ENCODE measurements at regions not wholly inside any gene's neighbourhood (a gene's known extent, or its start where the extent isn't known, plus 50 kb on each side); places are given as distances from the start of the nearest gene placed in this dataset.
A peak's percentile ranks its signal among the peaks of the same experiment; 100 is the strongest.
"Not testable (repeated sequence)": the region's sequence is repeated elsewhere in the genome, so short reads cannot be mapped to it uniquely, and the experiment has no call there.

DNA sequence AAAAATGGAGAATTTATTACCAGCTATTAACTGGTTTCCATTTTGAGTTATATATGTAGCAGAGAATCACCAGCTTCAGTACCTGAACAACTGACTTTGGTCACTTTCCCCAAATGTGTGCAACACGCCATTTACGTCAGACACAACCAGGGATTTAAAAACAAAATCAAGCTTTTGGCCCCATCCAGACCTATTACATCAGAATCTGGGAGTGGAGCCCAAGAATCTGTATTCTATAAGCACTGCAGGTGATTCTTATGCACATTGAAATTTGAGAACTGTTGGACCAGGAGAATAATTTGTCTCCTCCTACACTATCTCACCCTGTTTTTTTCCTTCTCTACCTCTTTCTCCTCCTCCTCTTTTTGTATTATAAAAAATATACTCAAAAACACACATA lies 295.9 kb downstream of the PRELID2 start:
- TF ChIP-seq, protein P1, sequence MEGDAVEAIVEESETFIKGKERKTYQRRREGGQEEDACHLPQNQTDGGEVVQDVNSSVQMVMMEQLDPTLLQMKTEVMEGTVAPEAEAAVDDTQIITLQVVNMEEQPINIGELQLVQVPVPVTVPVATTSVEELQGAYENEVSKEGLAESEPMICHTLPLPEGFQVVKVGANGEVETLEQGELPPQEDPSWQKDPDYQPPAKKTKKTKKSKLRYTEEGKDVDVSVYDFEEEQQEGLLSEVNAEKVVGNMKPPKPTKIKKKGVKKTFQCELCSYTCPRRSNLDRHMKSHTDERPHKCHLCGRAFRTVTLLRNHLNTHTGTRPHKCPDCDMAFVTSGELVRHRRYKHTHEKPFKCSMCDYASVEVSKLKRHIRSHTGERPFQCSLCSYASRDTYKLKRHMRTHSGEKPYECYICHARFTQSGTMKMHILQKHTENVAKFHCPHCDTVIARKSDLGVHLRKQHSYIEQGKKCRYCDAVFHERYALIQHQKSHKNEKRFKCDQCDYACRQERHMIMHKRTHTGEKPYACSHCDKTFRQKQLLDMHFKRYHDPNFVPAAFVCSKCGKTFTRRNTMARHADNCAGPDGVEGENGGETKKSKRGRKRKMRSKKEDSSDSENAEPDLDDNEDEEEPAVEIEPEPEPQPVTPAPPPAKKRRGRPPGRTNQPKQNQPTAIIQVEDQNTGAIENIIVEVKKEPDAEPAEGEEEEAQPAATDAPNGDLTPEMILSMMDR (conservative IDR thresholded peaks at IDR 0.05; ENCODE audit: low read depth, low read length) = no peak
- no peak overlapping the region for H3K4me3 ChIP-seq (ENCODE audit: low read depth, low read length)
- no peak for DNase-seq (ENCODE audit: low read depth)

DNA sequence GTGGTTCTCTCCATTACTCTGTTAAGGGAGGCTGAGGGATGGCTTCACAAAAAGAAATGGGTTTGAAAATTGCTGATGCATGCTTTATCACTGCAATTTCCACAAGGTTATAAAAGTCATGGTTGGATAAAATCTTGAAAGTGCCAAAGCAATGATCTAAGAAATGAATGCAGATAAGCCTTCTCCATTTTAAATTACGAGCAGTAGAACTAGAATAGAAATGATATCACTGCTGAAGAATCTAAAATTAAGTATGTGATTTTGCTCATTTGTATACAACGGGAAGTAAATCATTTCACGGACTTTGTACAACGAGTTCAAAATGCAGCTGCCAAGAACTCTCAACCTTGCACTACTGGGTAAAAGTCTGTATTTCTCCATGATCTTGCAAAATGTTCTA lies 299.0 kb downstream of the PRELID2 start:
- DNase-seq (ENCODE audit: low read depth) = no peak
- TF ChIP-seq, protein P1 (conservative IDR thresholded peaks at IDR 0.05; ENCODE audit: low read depth, low read length) = no peak
- no peak overlapping the region for H3K4me3 ChIP-seq (ENCODE audit: low read depth, low read length)

DNA sequence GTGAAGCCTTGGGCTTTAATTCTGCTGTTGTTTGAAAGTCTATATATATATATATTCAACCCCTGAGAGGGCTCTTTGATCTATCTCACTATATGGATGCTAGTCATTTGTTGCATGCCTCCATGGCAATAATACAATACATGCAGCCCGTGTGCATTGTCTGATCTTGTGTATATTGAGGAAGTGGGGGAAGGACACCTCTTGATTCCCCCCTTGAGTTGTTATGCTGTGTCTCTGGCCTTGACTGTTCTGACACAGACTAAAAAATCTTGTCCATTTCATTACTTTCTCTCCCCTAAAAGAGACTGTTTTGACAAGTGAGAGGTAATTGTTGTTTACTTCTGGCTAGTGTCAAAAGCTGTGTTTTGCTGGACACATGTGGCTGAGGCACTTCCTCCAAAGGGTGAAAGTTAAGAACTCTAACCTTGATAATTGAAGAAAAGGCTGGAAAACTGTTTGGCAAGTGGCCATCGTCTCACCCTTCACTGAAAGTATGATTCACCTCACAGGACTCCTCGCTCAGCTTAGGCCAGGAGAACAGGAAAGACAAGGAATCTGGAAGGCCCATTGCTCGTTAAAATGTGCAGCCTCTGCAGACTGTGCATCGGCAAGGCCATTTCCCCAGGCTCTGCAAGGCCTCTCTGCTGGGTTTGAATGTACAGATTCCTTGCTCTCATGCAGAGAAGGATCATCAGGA lies 304.0 kb downstream of the PRELID2 start:
- peak; percentile 80 for DNase-seq (ENCODE audit: low read depth)
- no peak overlapping the region for H3K4me3 ChIP-seq (ENCODE audit: low read depth, low read length)
- TF ChIP-seq, protein P1 (conservative IDR thresholded peaks at IDR 0.05; ENCODE audit: low read depth, low read length) = no peak

DNA sequence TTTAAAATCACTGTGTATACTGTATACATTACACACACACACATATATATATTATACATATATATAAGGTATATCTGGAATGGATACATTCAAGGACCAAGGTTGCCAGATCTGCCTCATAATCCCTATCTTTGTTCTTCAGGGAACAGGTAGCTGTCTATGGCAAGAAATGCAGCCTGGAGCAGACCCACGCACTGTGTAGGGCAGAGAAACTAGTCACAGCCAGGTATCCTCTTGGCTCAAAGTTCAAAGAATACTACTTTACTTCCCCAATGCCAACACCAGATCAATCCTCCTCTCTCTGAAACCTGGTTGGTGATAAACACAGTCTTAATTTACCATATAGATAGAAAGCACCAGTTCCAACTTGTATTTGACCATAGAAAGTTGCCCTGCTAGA lies 313.6 kb downstream of the PRELID2 start:
- TF ChIP-seq, protein P1 (conservative IDR thresholded peaks at IDR 0.05; ENCODE audit: low read depth, low read length) = no peak
- no peak for DNase-seq (ENCODE audit: low read depth)
- H3K4me3 ChIP-seq (ENCODE audit: low read depth, low read length) = no peak overlapping the region

DNA sequence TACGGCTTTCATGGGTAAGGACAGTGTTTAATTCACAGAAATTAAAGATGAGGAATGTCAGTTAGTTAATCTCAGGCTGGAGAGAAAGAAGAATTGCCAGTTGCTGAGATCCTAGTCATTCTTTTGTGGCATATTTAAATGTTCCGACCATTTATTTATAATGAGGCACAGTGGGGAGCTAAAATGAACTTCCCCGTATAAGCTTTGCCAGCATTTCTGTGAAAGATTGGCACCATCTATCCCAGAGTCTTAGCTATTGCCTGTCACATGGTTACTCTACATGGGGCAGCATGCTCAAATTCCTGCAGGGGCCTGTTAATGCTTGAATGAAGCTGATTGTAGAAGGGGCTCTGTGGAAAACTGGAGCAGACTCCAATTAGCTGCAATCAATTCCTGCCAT lies 314.1 kb downstream of the PRELID2 start:
- no peak for DNase-seq (ENCODE audit: low read depth)
- TF ChIP-seq, protein P1 (conservative IDR thresholded peaks at IDR 0.05; ENCODE audit: low read depth, low read length) = no peak
- no peak overlapping the region for H3K4me3 ChIP-seq (ENCODE audit: low read depth, low read length)

DNA sequence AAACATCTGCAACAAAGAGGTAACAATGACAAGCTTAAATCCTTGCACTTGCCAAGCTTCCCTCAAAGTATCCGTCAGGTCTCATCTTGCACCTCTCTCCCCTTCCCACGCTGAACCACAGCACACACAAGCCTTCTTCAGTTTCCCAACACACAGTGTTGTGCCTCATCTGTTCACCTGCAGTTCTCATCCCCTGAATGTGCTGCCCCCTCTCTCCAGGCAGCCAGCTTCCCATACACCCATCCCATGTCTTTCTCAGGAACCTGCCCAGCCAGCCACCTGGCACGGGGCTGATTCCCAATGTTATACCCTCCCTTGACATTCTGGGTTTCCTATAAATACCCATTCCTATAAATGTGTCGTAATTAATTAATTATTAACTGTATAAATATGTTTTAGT lies 314.8 kb downstream of the PRELID2 start:
- TF ChIP-seq, protein P1 (conservative IDR thresholded peaks at IDR 0.05; ENCODE audit: low read depth, low read length) = no peak
- no peak for DNase-seq (ENCODE audit: low read depth)
- H3K4me3 ChIP-seq (ENCODE audit: low read depth, low read length) = no peak overlapping the region

DNA sequence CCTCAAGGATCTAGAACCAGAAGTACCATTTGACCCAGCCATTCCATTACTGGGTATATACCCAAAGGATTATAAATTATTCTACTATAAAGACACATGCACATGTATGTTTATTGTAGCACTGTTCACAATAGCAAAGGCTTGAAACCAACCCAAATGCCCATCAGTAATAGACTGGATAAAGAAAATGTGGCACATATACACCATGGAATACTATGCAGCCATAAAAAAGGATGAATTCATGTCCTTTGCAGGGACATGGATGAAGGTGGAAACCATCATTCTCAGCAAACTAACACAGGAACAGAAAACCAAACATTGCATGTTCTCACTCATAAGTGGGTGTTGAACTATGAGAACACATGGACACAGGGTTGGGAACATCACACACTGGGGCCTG lies 317.6 kb downstream of the PRELID2 start:
- not testable (repeated sequence) for DNase-seq (ENCODE audit: low read depth); H3K4me3 ChIP-seq (ENCODE audit: low read depth, low read length)
